ENCODE measurements at regions not wholly inside any gene's neighbourhood (a gene's known extent, or its start where the extent isn't known, plus 50 kb on each side); places are given as distances from the start of the nearest gene placed in this dataset.

- H3K27me3 Mint-ChIP-seq (ENCODE audit: insufficient read depth, low read depth), result no peaks in the 10 kb centered on the region
- no peaks in the 10 kb centered on the region for H3K36me3 Mint-ChIP-seq
- H3K27ac Mint-ChIP-seq, result no peak overlapping the region
- H3K4me2 ChIP-seq, result no peak overlapping the region
- no peaks in the 10 kb centered on the region for H3K27me3 ChIP-seq
- no peak overlapping the region for H3K4me3 Mint-ChIP-seq
- no peaks in the 10 kb centered on the region for H3F3A ChIP-seq (ENCODE audit: low read depth)
- H3K9me3 ChIP-seq (ENCODE audit: low read depth), result no peaks in the 10 kb centered on the region
- TF ChIP-seq EZH2 (IDR thresholded peaks at IDR 0.05) (no peak), CTCF (IDR thresholded peaks at IDR 0.05) (no peak), EZH2phosphoT487 (IDR thresholded peaks at IDR 0.05) (no peak)
- H3K36me3 ChIP-seq, result no peaks in the 10 kb centered on the region
- H3K9ac ChIP-seq, result no peak overlapping the region
- H4K20me1 ChIP-seq (ENCODE audit: low read depth), result no peaks in the 10 kb centered on the region
- H3K79me2 ChIP-seq (ENCODE audit: low read depth), result no peaks in the 10 kb centered on the region
- no peaks in the 10 kb centered on the region for H3K9me3 Mint-ChIP-seq
- H3K4me1 ChIP-seq, result no peaks in the 10 kb centered on the region
- DNase-seq (ENCODE audit: low spot score), result no peak
- H3K4me1 Mint-ChIP-seq, result peaks cover 2% of the 10 kb centered on the region
- no peak overlapping the region for H3K4me3 ChIP-seq
- H3K27ac ChIP-seq, result no peak overlapping the region
- H2AFZ ChIP-seq (replicated peaks), result no peak overlapping the region
Observed at GRCh38 chr2:12813166-12813565, 96.4 kb downstream of the TRIB2 start.

- Mint-ChIP-seq H3K4me1 (peaks cover 8% of the 10 kb centered on the region), H3K36me3 (no peaks in the 10 kb centered on the region), H3K9me3 (no peaks in the 10 kb centered on the region), H3K4me3 (no peak overlapping the region), H3K27ac (no peak overlapping the region), H3K27me3 (ENCODE audit: insufficient read depth, low read depth) (no peaks in the 10 kb centered on the region)
- H3F3A ChIP-seq (ENCODE audit: low read depth), result no peaks in the 10 kb centered on the region
- H3K4me2 ChIP-seq, result no peak overlapping the region
- TF ChIP-seq CTCF (IDR thresholded peaks at IDR 0.05) (no peak), EZH2 (IDR thresholded peaks at IDR 0.05) (no peak), EZH2phosphoT487 (IDR thresholded peaks at IDR 0.05) (no peak)
- H3K36me3 ChIP-seq, result no peaks in the 10 kb centered on the region
- no peak overlapping the region for H3K4me3 ChIP-seq
- no peak overlapping the region for H2AFZ ChIP-seq (replicated peaks)
- no peaks in the 10 kb centered on the region for H4K20me1 ChIP-seq (ENCODE audit: low read depth)
- H3K4me1 ChIP-seq, result no peaks in the 10 kb centered on the region
- no peak overlapping the region for H3K9ac ChIP-seq
- H3K9me3 ChIP-seq (ENCODE audit: low read depth), result no peaks in the 10 kb centered on the region
- H3K27ac ChIP-seq, result no peak overlapping the region
- no peaks in the 10 kb centered on the region for H3K27me3 ChIP-seq
- DNase-seq (ENCODE audit: low spot score), result no peak
- H3K79me2 ChIP-seq (ENCODE audit: low read depth), result no peaks in the 10 kb centered on the region
Observed at GRCh38 chr2:12816379-12817306, 99.9 kb downstream of the TRIB2 start.

GRCh38 chr2:12817870-12818269 lies 101.1 kb downstream of the TRIB2 start:
- Mint-ChIP-seq H3K36me3 (no peaks in the 10 kb centered on the region), H3K4me1 (peaks cover 8% of the 10 kb centered on the region), H3K9me3 (no peaks in the 10 kb centered on the region), H3K4me3 (no peak overlapping the region), H3K27me3 (ENCODE audit: insufficient read depth, low read depth) (no peaks in the 10 kb centered on the region), H3K27ac (no peak overlapping the region)
- DNase-seq (ENCODE audit: low spot score), result no peak
- Histone ChIP-seq H3K79me2 (ENCODE audit: low read depth) (no peaks in the 10 kb centered on the region), H3F3A (ENCODE audit: low read depth) (no peaks in the 10 kb centered on the region), H3K4me1 (no peaks in the 10 kb centered on the region), H3K27me3 (no peaks in the 10 kb centered on the region), H2AFZ (replicated peaks) (no peak overlapping the region), H3K4me2 (no peak overlapping the region), H3K27ac (no peak overlapping the region), H4K20me1 (ENCODE audit: low read depth) (no peaks in the 10 kb centered on the region), H3K9ac (no peak overlapping the region), H3K4me3 (no peak overlapping the region), H3K9me3 (ENCODE audit: low read depth) (no peaks in the 10 kb centered on the region), H3K36me3 (no peaks in the 10 kb centered on the region)
- TF ChIP-seq EZH2 (IDR thresholded peaks at IDR 0.05), result no peak
